HCT116 (cell line): ENCODE measurements at regions not wholly inside any gene's neighbourhood (a gene's known extent, or its start where the extent isn't known, plus 50 kb on each side); places are given as distances from the start of the nearest gene placed in this dataset.

ENCODE experiments used
- CEBPB ChIP-seq: IDR thresholded peaks from 2 replicates; pipeline ENCODE4 v1.6.1; 2012; ENCODE audit warnings: low read depth
- CTCF ChIP-seq, 3 experiments: fragments of 200-600 bp in 1 of 3; sonication (generic) in 1 of 3; IDR thresholded peaks in 2 of 3; conservative IDR thresholded peaks in 1 of 3; 2 replicates each; pipeline ENCODE4 v1.5.1; 2012 to 2017; ENCODE audit warnings: low read depth in 2 of 3, low read length in 2 of 3, antibody characterized with exemption in 1 of 3, borderline replicate concordance in 1 of 3, control low read depth in 1 of 3, mild to moderate bottlenecking in 1 of 3, mixed read lengths in 1 of 3, mixed run types in 1 of 3, moderate library complexity in 1 of 3; ENCODE audit not compliant: insufficient read depth in 1 of 3
- EGR1 ChIP-seq: IDR thresholded peaks from 2 replicates; pipeline ENCODE4 v1.6.1; 2012; ENCODE audit warnings: low read depth
- ELF1 ChIP-seq: IDR thresholded peaks from 2 replicates; pipeline ENCODE4 v1.6.1; 2012; ENCODE audit warnings: low read depth, borderline replicate concordance
- EZH2 ChIP-seq: fragments of 200-600 bp; sonication (generic); IDR thresholded peaks from 2 replicates; pipeline ENCODE4 v1.6.1; 2017; ENCODE audit warnings: antibody characterized with exemption, mixed run types
- EZH2phosphoT487 ChIP-seq: fragments of 200-600 bp; IDR thresholded peaks from 2 replicates; pipeline ENCODE4 v1.6.1; 2018; ENCODE audit warnings: antibody characterized with exemption, borderline replicate concordance
- JUND ChIP-seq: IDR thresholded peaks from 2 replicates; pipeline ENCODE4 v1.6.1; 2012
- MAX ChIP-seq: IDR thresholded peaks from 2 replicates; pipeline ENCODE4 v1.6.1; 2012
- POLR2A ChIP-seq: IDR thresholded peaks from 2 replicates; pipeline ENCODE4 v1.7.0; 2011; ENCODE audit warnings: borderline replicate concordance; ENCODE audit not compliant: insufficient read depth, insufficient read length; ENCODE audit errors: extremely low read depth
- REST ChIP-seq: IDR thresholded peaks from 2 replicates; pipeline ENCODE4 v1.6.1; 2012; ENCODE audit warnings: low read depth
- SIN3A ChIP-seq: IDR thresholded peaks from 2 replicates; pipeline ENCODE4 v1.6.1; 2012; ENCODE audit warnings: low read depth
- YY1 ChIP-seq: IDR thresholded peaks from 2 replicates; pipeline ENCODE4 v1.6.1; 2011; ENCODE audit warnings: low read length, low read depth, moderate library complexity, mild to moderate bottlenecking; ENCODE audit not compliant: insufficient replicate concordance; ENCODE audit errors: extremely low read depth
- ZFX ChIP-seq: fragments of 450-650 bp; IDR thresholded peaks from 2 replicates; pipeline ENCODE4 v1.6.1; 2017
- ZNF274 ChIP-seq: fragments of 200-500 bp; sonication (Bioruptor generic); IDR thresholded peaks from 2 replicates; pipeline ENCODE4 v1.6.1; 2014; ENCODE audit warnings: mild to moderate bottlenecking, low read depth, low read length, inconsistent platforms

GRCh38 chr2:160928854-160929301 lies 231.3 kb upstream of the TANK start:
- no peak for TF ChIP-seq CTCF (IDR thresholded peaks at IDR 0.05 in 2 of 3, conservative IDR thresholded peaks at IDR 0.05 in 1 of 3; ENCODE audit: borderline replicate concordance in 1 of 3, insufficient read depth in 1 of 3, low read depth in 2 of 3, low read length in 2 of 3)
- TF ChIP-seq SIN3A: no peak
- no peak for TF ChIP-seq ELF1
- TF ChIP-seq EZH2: no peak
- TF ChIP-seq ZFX: no peak
- TF ChIP-seq CEBPB: no peak
- no peak for TF ChIP-seq EGR1
- no peak for TF ChIP-seq POLR2A
- TF ChIP-seq YY1: no peak
- TF ChIP-seq EZH2phosphoT487: no peak
- no peak for TF ChIP-seq REST
- no peak for TF ChIP-seq JUND
- no peak for TF ChIP-seq ZNF274
- TF ChIP-seq MAX: no peak
